Liver (tissue), 7 donors: ENCODE measurements at regions not wholly inside any gene's neighbourhood (a gene's known extent, or its start where the extent isn't known, plus 50 kb on each side); places are given as distances from the start of the nearest gene placed in this dataset.

Source experiments
- DNase-seq: peaks from one replicate; pipeline ENCODE4 v3.0.0-alpha.2; 2017; ENCODE audit warnings: low spot score
- H3K27ac ChIP-seq, 2 donors: one replicate each; pipeline ENCODE4 v1.7.0; 2013; ENCODE audit warnings: inconsistent platforms in 2 of 2, low read length in 2 of 2, control low read depth in 1 of 2, low read depth in 1 of 2, mild to moderate bottlenecking in 1 of 2
- H3K27me3 ChIP-seq, 4 donors: one replicate each; pipeline versions ENCODE4 v1.6.1 to v1.7.0; 2013; ENCODE audit warnings: low read length in 3 of 4, inconsistent platforms in 1 of 4, mild to moderate bottlenecking in 1 of 4, moderate library complexity in 1 of 4; ENCODE audit not compliant: control insufficient read depth in 4 of 4, insufficient read depth in 4 of 4
- H3K36me3 ChIP-seq, 4 donors: one replicate each; pipeline versions ENCODE4 v1.6.1 to v1.7.0; 2013; ENCODE audit warnings: low read length in 3 of 4, mild to moderate bottlenecking in 3 of 4, low read depth in 1 of 4, moderate library complexity in 1 of 4; ENCODE audit not compliant: control insufficient read depth in 4 of 4, insufficient read depth in 3 of 4
- H3K4me1 ChIP-seq, 4 donors: one replicate each; pipeline versions ENCODE4 v1.6.1 to v1.7.0; 2013; ENCODE audit warnings: low read length in 3 of 4, mild to moderate bottlenecking in 3 of 4, moderate library complexity in 1 of 4; ENCODE audit not compliant: control insufficient read depth in 4 of 4, insufficient read depth in 4 of 4
- H3K4me3 ChIP-seq, 3 donors: one replicate each; pipeline versions ENCODE4 v1.6.1 to v1.7.0; 2013; ENCODE audit warnings: low read length in 3 of 3, control low read depth in 1 of 3, low read depth in 1 of 3, mild to moderate bottlenecking in 1 of 3
- H3K9ac ChIP-seq, 2 donors: one replicate each; pipeline ENCODE4 v1.7.0; 2013; ENCODE audit warnings: low read length in 2 of 2, mild to moderate bottlenecking in 2 of 2, moderate library complexity in 2 of 2, control low read depth in 1 of 2, low read depth in 1 of 2
- H3K9me3 ChIP-seq, 4 donors: one replicate each; pipeline versions ENCODE4 v1.6.1 to v1.7.0; 2013; ENCODE audit warnings: low read length in 3 of 4; ENCODE audit not compliant: control insufficient read depth in 4 of 4
- ATF3 ChIP-seq: IDR thresholded peaks from 2 replicates; pipeline ENCODE4 v1.6.1; 2016; ENCODE audit warnings: antibody characterized with exemption
- EGR1 ChIP-seq, 2 donors: IDR thresholded peaks; 2 replicates each; pipeline ENCODE4 v1.6.1; 2016 to 2018; ENCODE audit warnings: antibody characterized with exemption in 2 of 2, low read depth in 2 of 2
- FOXA1 ChIP-seq: IDR thresholded peaks from 2 replicates; pipeline ENCODE4 v1.6.1; 2016; ENCODE audit warnings: antibody characterized with exemption
- FOXA2 ChIP-seq: IDR thresholded peaks from 2 replicates; pipeline ENCODE4 v1.6.1; 2016; ENCODE audit warnings: antibody characterized with exemption
- HNF4G ChIP-seq: IDR thresholded peaks from 2 replicates; pipeline ENCODE4 v1.6.1; 2016; ENCODE audit warnings: antibody characterized with exemption
- JUND ChIP-seq, 2 donors: IDR thresholded peaks; 2 replicates each; pipeline ENCODE4 v1.6.1; 2016; ENCODE audit warnings: antibody characterized with exemption in 2 of 2
- MAX ChIP-seq: IDR thresholded peaks from 2 replicates; pipeline ENCODE4 v1.6.1; 2016; ENCODE audit warnings: antibody characterized with exemption
- NR2F2 ChIP-seq: IDR thresholded peaks from 2 replicates; pipeline ENCODE4 v1.6.1; 2016; ENCODE audit warnings: antibody characterized with exemption
- RAD21 ChIP-seq, 2 donors: IDR thresholded peaks; 2 replicates each; pipeline ENCODE4 v1.6.1; 2016; ENCODE audit warnings: antibody characterized with exemption in 2 of 2, mild to moderate bottlenecking in 2 of 2
- REST ChIP-seq: IDR thresholded peaks from 2 replicates; pipeline ENCODE4 v1.6.1; 2016; ENCODE audit warnings: antibody characterized with exemption, mild to moderate bottlenecking
- RXRA ChIP-seq, 2 donors: IDR thresholded peaks; 2 replicates each; pipeline ENCODE4 v1.6.1; 2017 to 2018; ENCODE audit warnings: antibody characterized with exemption in 2 of 2, mild to moderate bottlenecking in 1 of 2
- TAF1 ChIP-seq: conservative IDR thresholded peaks from 2 replicates; pipeline ENCODE4 v1.6.1; 2016; ENCODE audit warnings: antibody characterized with exemption, mild to moderate bottlenecking
- YY1 ChIP-seq: IDR thresholded peaks from 2 replicates; pipeline ENCODE4 v1.6.1; 2016; ENCODE audit warnings: antibody characterized with exemption, mild to moderate bottlenecking
- WGBS: extraction: QIAGEN DNeasy Blood & Tissue Kit; methylation state at CpG from one replicate; pipeline ENCODE4 v1.1.7; 2013; 5-methylcytosine and 5-hydroxymethylcytosine counted together
- donor health status: healthy.
- donor health status: healthy.
- donor health status: healthy.
- donor health status: healthy.

GRCh38 chr3:159273070-159273469 is 471.2 kb downstream of the MFSD1 start:
- H3K9me3 ChIP-seq: no peaks in the 10 kb centered on the region
- H3K27ac ChIP-seq: no peak overlapping the region
- DNase-seq: no peak
- no peaks in the 10 kb centered on the region for H3K27me3 ChIP-seq
- TF ChIP-seq RAD21 (IDR thresholded peaks at IDR 0.05) (no peak), NR2F2 (no peak), RXRA (IDR thresholded peaks at IDR 0.05) (no peak), MAX (no peak), EGR1 (IDR thresholded peaks at IDR 0.05; ENCODE audit: low read depth in 2 of 2) (no peak), HNF4G (no peak)
- no peak overlapping the region for H3K9ac ChIP-seq
- H3K4me1 ChIP-seq: no peaks in the 10 kb centered on the region
- 51% methylated on average over 5 of the region's 5 CpGs for WGBS
- H3K4me3 ChIP-seq: no peak overlapping the region
- no peaks in the 10 kb centered on the region for H3K36me3 ChIP-seq

- Histone ChIP-seq H3K4me3 (no peak overlapping the region), H3K9me3 (no peaks in the 10 kb centered on the region), H3K9ac (no peak overlapping the region), H3K36me3 (no peaks in the 10 kb centered on the region), H3K27ac (no peak overlapping the region), H3K4me1 (no peaks in the 10 kb centered on the region), H3K27me3 (no peaks in the 10 kb centered on the region)
- TF ChIP-seq ATF3 (no peak), REST (peak; percentile 100), FOXA2 (no peak)
- 6% methylated on average over 6 of the region's 6 CpGs for WGBS
- DNase-seq: peak; percentile 46
Observed at GRCh38 chr3:159273608-159274007, 471.8 kb downstream of the MFSD1 start.

GRCh38 chr3:159275741-159276140 is 473.9 kb downstream of the MFSD1 start:
- no peaks in the 10 kb centered on the region for H3K9me3 ChIP-seq
- WGBS: 30% methylated on average over 1 of the region's 1 CpG

More at GRCh38 chr3:159275741-159276140, 473.9 kb downstream of the MFSD1 start:
- no peaks in the 10 kb centered on the region for H3K36me3 ChIP-seq
- H3K27me3 ChIP-seq: no peaks in the 10 kb centered on the region
- H3K9ac ChIP-seq: no peak overlapping the region
- no peak for DNase-seq
- no peak overlapping the region for H3K27ac ChIP-seq
- TF ChIP-seq TAF1 (no peak), FOXA1 (no peak), ATF3 (no peak), REST (no peak), HNF4G (no peak), YY1 (no peak), JUND (IDR thresholded peaks at IDR 0.05) (no peak)
- no peaks in the 10 kb centered on the region for H3K4me1 ChIP-seq
- H3K4me3 ChIP-seq: no peak overlapping the region
